MM.1S (cell line): ENCODE measurements at regions not wholly inside any gene's neighbourhood (a gene's known extent, or its start where the extent isn't known, plus 50 kb on each side); places are given as distances from the start of the nearest gene placed in this dataset.
"Not testable (repeated sequence)": the region's sequence is repeated elsewhere in the genome, so short reads cannot be mapped to it uniquely, and the experiment has no call there.

ENCODE experiments used
- DNase-seq: peaks from one replicate; pipeline ENCODE4 v3.0.0-alpha.2; 2015
- H2AFZ ChIP-seq: fragments of 300-600 bp; sonication (generic); 2 replicates; pipeline ENCODE4 v1.6.0; 2016; ENCODE audit warnings: antibody characterized with exemption, low read length
- H3F3A ChIP-seq: fragments of 300-600 bp; sonication (generic); 2 replicates; pipeline ENCODE4 v1.6.1; 2016; ENCODE audit warnings: mild to moderate bottlenecking, antibody characterized with exemption, low read length, moderate library complexity, mixed read lengths; ENCODE audit not compliant: insufficient read depth
- H3K27ac ChIP-seq: fragments of 300-600 bp; sonication (generic); 2 replicates; pipeline ENCODE4 v1.5.1; 2016; ENCODE audit warnings: mild to moderate bottlenecking, low read length
- H3K27me3 ChIP-seq: fragments of 300-600 bp; sonication (generic); replicated peaks from 2 replicates; pipeline ENCODE4 v1.6.0; 2016; ENCODE audit warnings: low read length; ENCODE audit not compliant: insufficient read depth
- H3K36me3 ChIP-seq: fragments of 300-600 bp; sonication (generic); replicated peaks from 2 replicates; pipeline ENCODE4 v1.6.1; 2016; ENCODE audit warnings: mild to moderate bottlenecking, low read length, mixed read lengths; ENCODE audit not compliant: insufficient read depth
- H3K4me1 ChIP-seq: fragments of 300-600 bp; sonication (generic); 2 replicates; pipeline ENCODE4 v1.6.1; 2016; ENCODE audit warnings: low read length, mixed read lengths
- H3K4me2 ChIP-seq: fragments of 300-600 bp; sonication (generic); 2 replicates; pipeline ENCODE4 v1.6.0; 2016; ENCODE audit warnings: low read depth, low read length
- H3K4me3 ChIP-seq: fragments of 300-600 bp; sonication (generic); 2 replicates; pipeline ENCODE4 v1.5.1; 2016; ENCODE audit warnings: low read length, mixed read lengths
- H3K79me2 ChIP-seq: fragments of 300-600 bp; sonication (generic); 2 replicates; pipeline ENCODE4 v1.6.1; 2016; ENCODE audit warnings: mixed run types, low read length, mixed read lengths
- H3K9ac ChIP-seq: fragments of 300-600 bp; sonication (generic); 2 replicates; pipeline ENCODE4 v1.6.1; 2016; ENCODE audit warnings: low read length, mixed read lengths
- H3K9me2 ChIP-seq: fragments of 300-600 bp; sonication (generic); replicated peaks from 2 replicates; pipeline ENCODE4 v1.6.1; 2016; ENCODE audit warnings: mild to moderate bottlenecking, low read length, mixed read lengths; ENCODE audit not compliant: insufficient read depth
- H3K9me3 ChIP-seq: fragments of 300-600 bp; sonication (generic); replicated peaks from 2 replicates; pipeline ENCODE4 v1.6.1; 2016; ENCODE audit warnings: mild to moderate bottlenecking, low read length, mixed read lengths; ENCODE audit not compliant: insufficient read depth
- H4K20me1 ChIP-seq: fragments of 300-600 bp; sonication (generic); 2 replicates; pipeline ENCODE4 v1.6.1; 2016; ENCODE audit warnings: mild to moderate bottlenecking, low read length, moderate library complexity, mixed read lengths; ENCODE audit not compliant: insufficient read depth
- CTCF ChIP-seq: fragments of 300-600 bp; sonication (generic); IDR thresholded peaks from 2 replicates; pipeline ENCODE4 v1.5.1; 2016; ENCODE audit warnings: antibody characterized with exemption, low read length, mixed read lengths
- EZH2 ChIP-seq: fragments of 300-600 bp; sonication (generic); optimal IDR thresholded peaks from 2 replicates; pipeline ENCODE3; 2017; ENCODE audit warnings: low read depth, mild to moderate bottlenecking, antibody characterized with exemption, low read length, mixed read lengths
- EZH2phosphoT487 ChIP-seq: fragments of 300-600 bp; sonication (generic); IDR thresholded peaks from 2 replicates; pipeline ENCODE4 v1.6.1; 2018; ENCODE audit warnings: antibody characterized with exemption, low read length

- Histone ChIP-seq H3K79me2 (no peaks in the 10 kb centered on the region), H2AFZ (no peak overlapping the region), H3K4me1 (no peaks in the 10 kb centered on the region), H3K9me3 (no peaks in the 10 kb centered on the region), H3K27me3 (no peaks in the 10 kb centered on the region), H3K9ac (no peak overlapping the region), H3F3A (no peaks in the 10 kb centered on the region), H3K27ac (no peak overlapping the region), H3K4me3 (no peak overlapping the region), H4K20me1 (no peaks in the 10 kb centered on the region), H3K36me3 (no peaks in the 10 kb centered on the region), H3K4me2 (no peak overlapping the region), H3K9me2 (no peaks in the 10 kb centered on the region)
- no peak for DNase-seq
- TF ChIP-seq EZH2phosphoT487 (no peak), CTCF (no peak), EZH2 (no peak)
Observed at GRCh38 chr20:5480824-5481600, 129.8 kb downstream of the GPCPD1 start.

GRCh38 chr20:5474646-5475550, 135.9 kb downstream of the GPCPD1 start:
- Histone ChIP-seq H3K9me2 (no peaks in the 10 kb centered on the region), H3K27ac (no peak overlapping the region), H3K9ac (no peak overlapping the region), H3K27me3 (no peaks in the 10 kb centered on the region), H2AFZ (no peak overlapping the region), H3K36me3 (no peaks in the 10 kb centered on the region), H4K20me1 (no peaks in the 10 kb centered on the region), H3F3A (no peaks in the 10 kb centered on the region), H3K9me3 (no peaks in the 10 kb centered on the region), H3K4me3 (no peak overlapping the region), H3K79me2 (no peaks in the 10 kb centered on the region), H3K4me1 (no peaks in the 10 kb centered on the region), H3K4me2 (no peak overlapping the region)
- DNase-seq, result no peak
- TF ChIP-seq EZH2phosphoT487 (no peak), CTCF (no peak), EZH2 (no peak)

GRCh38 chr20:5471866-5472265, 138.9 kb downstream of the GPCPD1 start:
- not testable (repeated sequence) for H4K20me1 ChIP-seq, H3K4me1 ChIP-seq, H3K36me3 ChIP-seq, H3K9me3 ChIP-seq, H3K27me3 ChIP-seq, H3K27ac ChIP-seq, H3F3A ChIP-seq, H3K9me2 ChIP-seq, DNase-seq, H2AFZ ChIP-seq, H3K79me2 ChIP-seq, H3K9ac ChIP-seq, H3K4me2 ChIP-seq, H3K4me3 ChIP-seq

- no peaks in the 10 kb centered on the region for H3K36me3 ChIP-seq
- no peaks in the 10 kb centered on the region for H3K9me2 ChIP-seq
- H2AFZ ChIP-seq, result no peak overlapping the region
- H3K79me2 ChIP-seq, result no peaks in the 10 kb centered on the region
- no peaks in the 10 kb centered on the region for H3F3A ChIP-seq
- H3K9ac ChIP-seq, result no peak overlapping the region
- TF ChIP-seq CTCF (no peak), EZH2 (no peak), EZH2phosphoT487 (no peak)
- H3K4me3 ChIP-seq, result no peak overlapping the region
- DNase-seq, result no peak
- no peaks in the 10 kb centered on the region for H4K20me1 ChIP-seq
- no peak overlapping the region for H3K27ac ChIP-seq
- no peak overlapping the region for H3K4me2 ChIP-seq
- H3K4me1 ChIP-seq, result no peaks in the 10 kb centered on the region
- no peaks in the 10 kb centered on the region for H3K27me3 ChIP-seq
- H3K9me3 ChIP-seq, result no peaks in the 10 kb centered on the region
Observed at GRCh38 chr20:5471368-5471767, 139.4 kb downstream of the GPCPD1 start.
